PC-3 (cell line): ENCODE measurements at regions not wholly inside any gene's neighbourhood (a gene's known extent, or its start where the extent isn't known, plus 50 kb on each side); places are given as distances from the start of the nearest gene placed in this dataset.

Experiments used
- CTCF ChIP-seq: fragments of 300-600 bp; sonication (generic); conservative IDR thresholded peaks from 2 replicates; pipeline ENCODE4 v1.5.1; 2017; ENCODE audit warnings: antibody characterized with exemption, low read depth, mild to moderate bottlenecking, low read length
- EZH2 ChIP-seq: fragments of 300-600 bp; sonication (generic); IDR thresholded peaks from one replicate; pipeline ENCODE4 v1.6.1; 2017; ENCODE audit warnings: antibody characterized with exemption, mild to moderate bottlenecking, low read length; ENCODE audit not compliant: unreplicated experiment
- EZH2phosphoT487 ChIP-seq: fragments of 300-600 bp; sonication (generic); IDR thresholded peaks from 2 replicates; pipeline ENCODE4 v1.6.1; 2018; ENCODE audit warnings: mild to moderate bottlenecking, antibody characterized with exemption, low read length, borderline replicate concordance

DNA sequence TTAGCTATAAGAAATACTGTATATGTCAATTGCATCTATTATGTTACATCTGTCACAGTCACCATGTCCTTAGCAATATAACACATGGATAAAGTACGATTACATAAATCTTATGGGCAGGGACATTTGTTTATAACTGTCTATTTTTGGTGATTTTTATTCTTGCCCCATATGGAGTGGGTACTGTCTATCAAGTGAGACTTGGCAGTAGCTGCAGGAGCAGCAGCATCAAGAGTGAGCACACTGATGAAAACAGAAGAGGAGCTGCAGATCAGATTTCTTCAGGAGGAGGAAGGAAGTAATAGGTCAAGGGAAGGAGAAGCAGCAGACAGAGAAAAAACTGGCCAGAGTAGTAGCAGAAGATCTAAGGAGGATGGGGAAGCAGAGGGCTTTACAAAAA lies 516.7 kb downstream of the C6orf118 start:
- TF ChIP-seq CTCF: no peak
- no peak for TF ChIP-seq EZH2
- TF ChIP-seq EZH2phosphoT487: no peak
